GM21360 (cell line): ENCODE measurements at regions not wholly inside any gene's neighbourhood (a gene's known extent, or its start where the extent isn't known, plus 50 kb on each side); places are given as distances from the start of the nearest gene placed in this dataset.
"Not testable (repeated sequence)": the region's sequence is repeated elsewhere in the genome, so short reads cannot be mapped to it uniquely, and the experiment has no call there.

ENCODE experiments used
- ATAC-seq: cut with Tn5 transposase; IDR thresholded peaks from one replicate; pipeline ENCODE4 v1.9.1; 2021; ENCODE audit warnings: mild to moderate bottlenecking, moderate library complexity; ENCODE audit not compliant: unreplicated experiment

- no peak for ATAC-seq
Observed at GRCh38 chr14:106209755-106210154, 683.4 kb downstream of the TMEM121 start.

GRCh38 chr14:106210650-106211049 lies 684.3 kb downstream of the TMEM121 start:
- ATAC-seq = no peak

GRCh38 chr14:106211334-106211900 lies 685.0 kb downstream of the TMEM121 start:
- ATAC-seq = no peak

- ATAC-seq = no peak
Observed at GRCh38 chr14:106215229-106215628, 688.8 kb downstream of the TMEM121 start.

- ATAC-seq = no peak
Observed at GRCh38 chr14:106216679-106217078, 690.3 kb downstream of the TMEM121 start.

- ATAC-seq = no peak
Observed at GRCh38 chr14:106218174-106218573, 691.8 kb downstream of the TMEM121 start.

GRCh38 chr14:106222311-106222710 lies 695.9 kb downstream of the TMEM121 start:
- ATAC-seq = no peak

- ATAC-seq = no peak
Observed at GRCh38 chr14:106222731-106223130, 696.3 kb downstream of the TMEM121 start.

- ATAC-seq = no peak
Observed at GRCh38 chr14:106227793-106228192, 701.4 kb downstream of the TMEM121 start.

- ATAC-seq = no peak
Observed at GRCh38 chr14:106228541-106229158, 702.3 kb downstream of the TMEM121 start.

GRCh38 chr14:106230071-106230470 lies 703.7 kb downstream of the TMEM121 start:
- ATAC-seq = no peak

GRCh38 chr14:106233191-106233590 lies 706.8 kb downstream of the TMEM121 start:
- not testable (repeated sequence) for ATAC-seq

GRCh38 chr14:106234525-106235254 lies 708.3 kb downstream of the TMEM121 start:
- not testable (repeated sequence) for ATAC-seq

GRCh38 chr14:106235356-106236159 lies 709.2 kb downstream of the TMEM121 start:
- ATAC-seq = no peak

- ATAC-seq = no peak
Observed at GRCh38 chr14:106248321-106249192, 722.2 kb downstream of the TMEM121 start.

GRCh38 chr14:106253995-106254394 lies 727.6 kb downstream of the TMEM121 start:
- not testable (repeated sequence) for ATAC-seq

- not testable (repeated sequence) for ATAC-seq
Observed at GRCh38 chr14:106257569-106257994, 731.2 kb downstream of the TMEM121 start.

- ATAC-seq = no peak
Observed at GRCh38 chr14:106268013-106268727, 741.8 kb downstream of the TMEM121 start.

- no peak for ATAC-seq
Observed at GRCh38 chr14:106269029-106269428, 742.6 kb downstream of the TMEM121 start.
